Natural killer cell (primary cell): ENCODE measurements at regions not wholly inside any gene's neighbourhood (a gene's known extent, or its start where the extent isn't known, plus 50 kb on each side); places are given as distances from the start of the nearest gene placed in this dataset.

Experiments
- ATAC-seq, 3 donors: fragments of 150-1000 bp in 2 of 3; fragments of 200-7000 bp in 1 of 3; cut with Tn5 transposase; 1 replicate in 1 of 3; 2 replicates in 2 of 3; pipeline ENCODE4 v1.10.0; 2021; ENCODE audit warnings: mild to moderate bottlenecking in 2 of 3, moderate library complexity in 2 of 3
- DNase-seq, 2 donors: peaks; one replicate each; pipeline versions ENCODE4 v3.0.0 to v3.0.0-alpha.2; 2013 to 2021; ENCODE audit warnings: mixed read lengths in 1 of 2
- H3K27ac ChIP-seq: one replicate; pipeline ENCODE4 v1.5.1; 2013; ENCODE audit warnings: mild to moderate bottlenecking, low read length
- H3K27me3 ChIP-seq: one replicate; pipeline ENCODE4 v1.6.1; 2013; ENCODE audit warnings: low read length; ENCODE audit not compliant: control insufficient read depth, insufficient read depth
- H3K36me3 ChIP-seq: one replicate; pipeline ENCODE4 v1.6.1; 2013; ENCODE audit warnings: low read length; ENCODE audit not compliant: control insufficient read depth, insufficient read depth
- H3K4me1 ChIP-seq: one replicate; pipeline ENCODE4 v1.6.1; 2013; ENCODE audit warnings: low read length; ENCODE audit not compliant: control insufficient read depth, insufficient read depth
- H3K4me3 ChIP-seq: one replicate; pipeline ENCODE4 v1.5.1; 2013; ENCODE audit warnings: low read length
- H3K9me3 ChIP-seq: one replicate; pipeline ENCODE4 v1.6.1; 2013; ENCODE audit warnings: low read length; ENCODE audit not compliant: control insufficient read depth, insufficient read depth
- H3K27ac Mint-ChIP-seq, 2 donors: one replicate each; pipeline ENCODE4 v1.8.0; 2022; ENCODE audit warnings: mild to moderate bottlenecking in 2 of 2, mixed read lengths in 2 of 2, moderate library complexity in 1 of 2
- H3K27me3 Mint-ChIP-seq, 2 donors: one replicate each; pipeline ENCODE4 v1.8.0; 2022; ENCODE audit warnings: low read depth in 2 of 2, mixed read lengths in 2 of 2
- H3K36me3 Mint-ChIP-seq: one replicate; pipeline ENCODE4 v1.8.0; 2022; ENCODE audit warnings: mixed read lengths
- H3K4me1 Mint-ChIP-seq, 2 donors: one replicate each; pipeline ENCODE4 v1.8.0; 2022; ENCODE audit warnings: mixed read lengths in 2 of 2
- H3K4me3 Mint-ChIP-seq: one replicate; pipeline ENCODE4 v1.8.0; 2022; ENCODE audit warnings: mild to moderate bottlenecking, moderate library complexity, mixed read lengths
- H3K9me3 Mint-ChIP-seq, 2 donors: one replicate each; pipeline ENCODE4 v1.8.0; 2022; ENCODE audit warnings: mixed read lengths in 2 of 2
- WGBS: methylation state at CpG from one replicate; pipeline ENCODE4 v1.1.7; 2013; ENCODE audit warnings: missing lambda C conversion rate; ENCODE audit not compliant: insufficient coverage; 5-methylcytosine and 5-hydroxymethylcytosine counted together
- intact Hi-C: fragments of 100-400 bp; cut with micrococcal nuclease; formaldehyde crosslinking; loops from one replicate; pipeline ENCODE4 v1.14.2; 2022
- TF ChIP-seq, protein P1 (sequence below): fragments of 200-600 bp; IDR thresholded peaks from one replicate; pipeline ENCODE4 v1.8.0; 2022; ENCODE audit warnings: antibody characterized with exemption

GRCh38 chr3:135556174-135556573 lies 409.4 kb upstream of the PPP2R3A start:
- ATAC-seq (no peak), DNase-seq (no peak)
- Mint-ChIP-seq H3K36me3 (no peaks in the 10 kb centered on the region), H3K27me3 (no peaks in the 10 kb centered on the region), H3K9me3 (peaks cover 4 to 7% of the 10 kb centered on the region in 2 donors), H3K27ac (no peak overlapping the region), H3K4me3 (no peak overlapping the region), H3K4me1 (no peaks in the 10 kb centered on the region)
- H3K27ac ChIP-seq, result no peak overlapping the region
- no peak overlapping the region for H3K4me3 ChIP-seq
- TF ChIP-seq, protein P1, sequence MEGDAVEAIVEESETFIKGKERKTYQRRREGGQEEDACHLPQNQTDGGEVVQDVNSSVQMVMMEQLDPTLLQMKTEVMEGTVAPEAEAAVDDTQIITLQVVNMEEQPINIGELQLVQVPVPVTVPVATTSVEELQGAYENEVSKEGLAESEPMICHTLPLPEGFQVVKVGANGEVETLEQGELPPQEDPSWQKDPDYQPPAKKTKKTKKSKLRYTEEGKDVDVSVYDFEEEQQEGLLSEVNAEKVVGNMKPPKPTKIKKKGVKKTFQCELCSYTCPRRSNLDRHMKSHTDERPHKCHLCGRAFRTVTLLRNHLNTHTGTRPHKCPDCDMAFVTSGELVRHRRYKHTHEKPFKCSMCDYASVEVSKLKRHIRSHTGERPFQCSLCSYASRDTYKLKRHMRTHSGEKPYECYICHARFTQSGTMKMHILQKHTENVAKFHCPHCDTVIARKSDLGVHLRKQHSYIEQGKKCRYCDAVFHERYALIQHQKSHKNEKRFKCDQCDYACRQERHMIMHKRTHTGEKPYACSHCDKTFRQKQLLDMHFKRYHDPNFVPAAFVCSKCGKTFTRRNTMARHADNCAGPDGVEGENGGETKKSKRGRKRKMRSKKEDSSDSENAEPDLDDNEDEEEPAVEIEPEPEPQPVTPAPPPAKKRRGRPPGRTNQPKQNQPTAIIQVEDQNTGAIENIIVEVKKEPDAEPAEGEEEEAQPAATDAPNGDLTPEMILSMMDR, result no peak
- 78% methylated on average over 2 of the region's 2 CpGs for WGBS
- no peaks in the 10 kb centered on the region for H3K27me3 ChIP-seq
- intact Hi-C loops, result no loop called here
- H3K36me3 ChIP-seq, result no peaks in the 10 kb centered on the region
- no peaks in the 10 kb centered on the region for H3K9me3 ChIP-seq
- no peaks in the 10 kb centered on the region for H3K4me1 ChIP-seq

- intact Hi-C loops, result no loop called here
- TF ChIP-seq, protein P1, result no peak
- Histone ChIP-seq H3K4me3 (no peak overlapping the region), H3K27me3 (no peaks in the 10 kb centered on the region), H3K27ac (no peak overlapping the region), H3K4me1 (no peaks in the 10 kb centered on the region), H3K36me3 (no peaks in the 10 kb centered on the region), H3K9me3 (no peaks in the 10 kb centered on the region)
- WGBS, result 85% methylated on average over 6 of the region's 8 CpGs
- Mint-ChIP-seq H3K27me3 (no peaks in the 10 kb centered on the region), H3K4me3 (no peak overlapping the region), H3K27ac (no peak overlapping the region), H3K4me1 (no peaks in the 10 kb centered on the region), H3K9me3 (peaks cover 4 to 11% of the 10 kb centered on the region in 2 donors), H3K36me3 (no peaks in the 10 kb centered on the region)
- ATAC-seq (no peak), DNase-seq (no peak)
Measured at GRCh38 chr3:135558150-135558783, 407.3 kb upstream of the PPP2R3A start.

GRCh38 chr3:135558906-135559305 lies 406.6 kb upstream of the PPP2R3A start:
- Mint-ChIP-seq H3K9me3 (peaks cover 5 to 9% of the 10 kb centered on the region in 2 donors), H3K4me1 (no peaks in the 10 kb centered on the region), H3K27me3 (no peaks in the 10 kb centered on the region), H3K4me3 (no peak overlapping the region), H3K36me3 (no peaks in the 10 kb centered on the region), H3K27ac (no peak overlapping the region)
- TF ChIP-seq, protein P1, result no peak
- H3K9me3 ChIP-seq, result no peaks in the 10 kb centered on the region
- no peaks in the 10 kb centered on the region for H3K27me3 ChIP-seq
- H3K36me3 ChIP-seq, result no peaks in the 10 kb centered on the region
- no CpG with 5 or more reads among the region's 2 CpGs for WGBS
- no peak for ATAC-seq
- intact Hi-C loops, result no loop called here
- no peak overlapping the region for H3K27ac ChIP-seq
- DNase-seq, result no peak
- no peaks in the 10 kb centered on the region for H3K4me1 ChIP-seq
- H3K4me3 ChIP-seq, result no peak overlapping the region

DNA sequence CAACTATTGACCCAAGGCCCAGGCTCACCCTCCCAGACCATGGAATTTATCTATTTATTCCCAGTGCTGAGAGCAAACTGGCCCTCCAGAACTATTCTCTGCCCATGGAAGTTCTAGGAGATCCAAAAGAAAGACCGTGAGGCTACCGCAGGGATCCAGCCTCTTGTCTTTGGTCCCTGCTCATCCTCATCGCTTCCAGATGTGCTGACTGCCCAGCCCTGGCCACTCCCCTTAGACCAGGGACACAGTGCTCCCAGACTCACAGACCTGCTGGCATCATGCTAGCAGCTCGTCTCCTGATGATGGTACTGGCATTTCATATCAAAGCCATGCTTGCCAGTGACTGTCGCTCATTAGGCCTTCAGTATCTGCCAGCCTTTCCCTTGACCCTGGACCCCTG lies 405.7 kb upstream of the PPP2R3A start:
- H3K36me3 ChIP-seq, result no peaks in the 10 kb centered on the region
- Mint-ChIP-seq H3K27ac (no peak overlapping the region), H3K27me3 (no peaks in the 10 kb centered on the region), H3K36me3 (no peaks in the 10 kb centered on the region), H3K9me3 (peaks cover 3 to 6% of the 10 kb centered on the region in 2 donors), H3K4me1 (no peaks in the 10 kb centered on the region), H3K4me3 (no peak overlapping the region)
- no peaks in the 10 kb centered on the region for H3K9me3 ChIP-seq
- intact Hi-C loops, result no loop called here
- H3K27ac ChIP-seq, result no peak overlapping the region
- no peak for DNase-seq
- H3K4me1 ChIP-seq, result no peaks in the 10 kb centered on the region
- no peaks in the 10 kb centered on the region for H3K27me3 ChIP-seq
- no peak overlapping the region for H3K4me3 ChIP-seq
- TF ChIP-seq, protein P1, result no peak
- no peak for ATAC-seq
- 89% methylated on average over 5 of the region's 5 CpGs for WGBS
